ENCODE measurements at regions not wholly inside any gene's neighbourhood (a gene's known extent, or its start where the extent isn't known, plus 50 kb on each side); places are given as distances from the start of the nearest gene placed in this dataset.

GRCh38 chr5:68777135-68777534 lies 316.7 kb upstream of the SLC30A5 start:
- TF ChIP-seq CTCF (tag by site-specific recombination; IDR thresholded peaks at IDR 0.05): no peak
- TF ChIP-seq YY1 (tag by site-specific recombination; IDR thresholded peaks at IDR 0.05): no peak
- TF ChIP-seq ZNF302 (tag by site-specific recombination; IDR thresholded peaks at IDR 0.05; ENCODE audit: low read depth): no peak
- TF ChIP-seq ZNF266 (tag by site-specific recombination; IDR thresholded peaks at IDR 0.05; ENCODE audit: low read depth): no peak
- TF ChIP-seq PBX3 (CRISPR knock-in tag; IDR thresholded peaks at IDR 0.05): no peak
- no peak for TF ChIP-seq ZNF121 (tag by site-specific recombination; IDR thresholded peaks at IDR 0.05)
- no peak for TF ChIP-seq ATF2 (tag by site-specific recombination; IDR thresholded peaks at IDR 0.05; ENCODE audit: low read depth)
- no peak for TF ChIP-seq WT1 (tag by site-specific recombination; IDR thresholded peaks at IDR 0.05)
- no peak for TF ChIP-seq ZNF274 (IDR thresholded peaks at IDR 0.05; ENCODE audit: low read length)
- TF ChIP-seq ZNF274 (tag by site-specific recombination; IDR thresholded peaks at IDR 0.05; ENCODE audit: borderline replicate concordance): no peak
- no peak for TF ChIP-seq ZNF768 (tag by site-specific recombination; IDR thresholded peaks at IDR 0.05)
- TF ChIP-seq ZBTB8A (tag by site-specific recombination; IDR thresholded peaks at IDR 0.05): no peak
- TF ChIP-seq KLF10 (tag by site-specific recombination; IDR thresholded peaks at IDR 0.05): no peak
- TF ChIP-seq ZSCAN4 (tag by site-specific recombination; IDR thresholded peaks at IDR 0.05): no peak
